Parathyroid adenoma (tissue), 2 donors: ENCODE measurements at regions not wholly inside any gene's neighbourhood (a gene's known extent, or its start where the extent isn't known, plus 50 kb on each side); places are given as distances from the start of the nearest gene placed in this dataset.

Experiments used
- H2AFZ ChIP-seq: fragments of 300-600 bp; sonication (generic); one replicate; pipeline ENCODE4 v1.7.0; 2017; ENCODE audit warnings: antibody characterized with exemption, mild to moderate bottlenecking
- H3K27ac ChIP-seq: fragments of 300-600 bp; sonication (generic); one replicate; pipeline ENCODE4 v1.7.0; 2017
- H3K27me3 ChIP-seq: fragments of 300-600 bp; sonication (generic); one replicate; pipeline ENCODE4 v1.7.0; 2017; ENCODE audit warnings: low read length; ENCODE audit not compliant: control insufficient read depth, insufficient read depth
- H3K36me3 ChIP-seq: fragments of 300-600 bp; sonication (generic); one replicate; pipeline ENCODE4 v1.7.0; 2017; ENCODE audit warnings: low read length; ENCODE audit not compliant: control insufficient read depth, insufficient read depth
- H3K4me1 ChIP-seq: fragments of 300-600 bp; sonication (generic); one replicate; pipeline ENCODE4 v1.7.0; 2017; ENCODE audit warnings: control low read depth
- H3K4me2 ChIP-seq: fragments of 300-600 bp; sonication (generic); one replicate; pipeline ENCODE4 v1.7.0; 2017; ENCODE audit warnings: low read length
- H3K4me3 ChIP-seq: fragments of 300-600 bp; sonication (generic); one replicate; pipeline ENCODE4 v1.7.0; 2017; ENCODE audit warnings: low read depth, low read length
- H3K79me2 ChIP-seq: fragments of 300-600 bp; sonication (generic); one replicate; pipeline ENCODE4 v1.7.0; 2017; ENCODE audit warnings: control low read depth
- H3K9ac ChIP-seq: fragments of 300-600 bp; sonication (generic); one replicate; pipeline ENCODE4 v1.7.0; 2017; ENCODE audit warnings: mild to moderate bottlenecking
- H3K9me3 ChIP-seq: fragments of 300-600 bp; sonication (generic); one replicate; pipeline ENCODE4 v1.7.0; 2017; ENCODE audit warnings: low read length; ENCODE audit not compliant: control insufficient read depth
- CTCF ChIP-seq: fragments of 300-600 bp; sonication (generic); IDR thresholded peaks from one replicate; pipeline ENCODE4 v1.7.0; 2017; ENCODE audit warnings: antibody characterized with exemption, mild to moderate bottlenecking
- donor health status: primary hyperparathyroidism.

- TF ChIP-seq CTCF = no peak
- H3K27me3 ChIP-seq = no peaks in the 10 kb centered on the region
Observed at GRCh38 chr11:64456509-64457320, 97.8 kb downstream of the RPS6KA4 start.

GRCh38 chr11:64457416-64458010 is 98.2 kb upstream of the SLC22A11 start:
- TF ChIP-seq CTCF = no peak
- no peaks in the 10 kb centered on the region for H3K9me3 ChIP-seq
- no peaks in the 10 kb centered on the region for H3K36me3 ChIP-seq
- H3K4me3 ChIP-seq = no peak overlapping the region
- H3K4me2 ChIP-seq = no peak overlapping the region
- H3K9ac ChIP-seq = no peak overlapping the region
- no peaks in the 10 kb centered on the region for H3K4me1 ChIP-seq
- no peaks in the 10 kb centered on the region for H3K79me2 ChIP-seq
- H3K27ac ChIP-seq = no peak overlapping the region
- no peaks in the 10 kb centered on the region for H3K27me3 ChIP-seq
- H2AFZ ChIP-seq = no peak overlapping the region

More at GRCh38 chr11:64456509-64457320, 97.8 kb downstream of the RPS6KA4 start:
- no peak overlapping the region for H3K4me2 ChIP-seq
- no peak overlapping the region for H3K9ac ChIP-seq
- no peaks in the 10 kb centered on the region for H3K79me2 ChIP-seq
- H3K27ac ChIP-seq = no peak overlapping the region
- no peak overlapping the region for H2AFZ ChIP-seq
- no peaks in the 10 kb centered on the region for H3K36me3 ChIP-seq
- H3K4me1 ChIP-seq = no peaks in the 10 kb centered on the region
- H3K4me3 ChIP-seq = no peak overlapping the region
- no peaks in the 10 kb centered on the region for H3K9me3 ChIP-seq

- Histone ChIP-seq H2AFZ (no peak overlapping the region), H3K27me3 (no peaks in the 10 kb centered on the region), H3K36me3 (no peaks in the 10 kb centered on the region), H3K9me3 (no peaks in the 10 kb centered on the region), H3K4me2 (no peak overlapping the region), H3K27ac (no peak overlapping the region), H3K9ac (no peak overlapping the region), H3K4me3 (no peak overlapping the region), H3K4me1 (no peaks in the 10 kb centered on the region), H3K79me2 (no peaks in the 10 kb centered on the region)
- TF ChIP-seq CTCF = no peak
Observed at GRCh38 chr11:64458997-64459396, 96.7 kb upstream of the SLC22A11 start.

GRCh38 chr11:64459609-64460008 is 96.1 kb upstream of the SLC22A11 start:
- Histone ChIP-seq H3K27ac (no peak overlapping the region), H3K4me1 (no peaks in the 10 kb centered on the region)
- TF ChIP-seq CTCF = no peak

More at GRCh38 chr11:64459609-64460008, 96.1 kb upstream of the SLC22A11 start:
- Histone ChIP-seq H3K79me2 (no peaks in the 10 kb centered on the region), H3K27me3 (no peaks in the 10 kb centered on the region), H2AFZ (no peak overlapping the region), H3K9ac (no peak overlapping the region), H3K9me3 (no peaks in the 10 kb centered on the region), H3K36me3 (no peaks in the 10 kb centered on the region), H3K4me3 (no peak overlapping the region), H3K4me2 (no peak overlapping the region)
